ENCODE measurements at regions not wholly inside any gene's neighbourhood (a gene's known extent, or its start where the extent isn't known, plus 50 kb on each side); places are given as distances from the start of the nearest gene placed in this dataset.
"Not testable (repeated sequence)": the region's sequence is repeated elsewhere in the genome, so short reads cannot be mapped to it uniquely, and the experiment has no call there.

DNA sequence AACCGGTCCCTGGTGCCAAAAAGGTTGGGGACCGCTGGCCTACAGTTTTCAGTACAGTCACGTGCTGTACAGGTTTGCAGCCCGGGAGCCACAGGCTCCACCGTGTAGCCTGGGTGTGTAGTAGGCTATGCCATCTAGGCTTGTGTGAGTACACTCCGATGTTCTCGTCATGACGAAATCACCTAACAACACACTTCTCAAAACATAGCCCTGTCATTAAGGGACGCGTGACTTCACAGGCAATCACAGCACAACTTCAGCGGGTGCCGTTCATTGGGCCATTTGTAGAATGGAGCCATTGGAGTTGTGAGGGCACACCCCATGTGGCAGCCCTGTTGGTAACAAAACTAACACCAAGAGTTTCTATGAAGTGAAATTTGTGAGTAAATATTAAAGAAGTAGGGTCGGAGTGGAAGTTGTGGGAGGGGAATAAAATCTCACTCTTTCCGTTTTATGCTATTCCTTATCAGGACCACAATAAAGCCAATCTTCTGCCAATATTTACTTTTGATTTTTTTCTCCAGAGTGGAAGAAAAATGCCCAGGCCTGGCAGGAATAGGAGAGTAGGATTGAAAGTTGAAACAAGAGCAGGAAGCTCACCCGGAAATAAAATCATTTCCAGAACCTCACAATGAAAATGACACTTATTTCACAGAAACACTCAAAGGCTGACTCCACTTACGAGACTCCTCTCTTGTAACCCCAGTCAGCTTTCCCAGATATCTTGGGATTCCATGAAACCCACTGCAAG, 63.7 kb upstream of the PTPN1 start:
- H3K27ac ChIP-seq (ENCODE audit: low read length): no peak overlapping the region
- no peaks in the 10 kb centered on the region for H3K36me3 ChIP-seq (replicated peaks; ENCODE audit: insufficient read depth, low read length)
- no peaks in the 10 kb centered on the region for H3K9me3 ChIP-seq (replicated peaks; ENCODE audit: insufficient read depth, low read length)
- H3K27me3 ChIP-seq (replicated peaks; ENCODE audit: insufficient read depth, low read length): peaks cover 16% of the 10 kb centered on the region; the same call in 1 of the 2 replicates
- H3K4me2 ChIP-seq (ENCODE audit: low read depth, low read length): no peak overlapping the region
- H3K9me2 ChIP-seq (replicated peaks; ENCODE audit: insufficient read depth, low read length): no peaks in the 10 kb centered on the region
- DNase-seq: no peak
- TF ChIP-seq EZH2phosphoT487 (IDR thresholded peaks at IDR 0.05; ENCODE audit: low read length) (no peak), EZH2 (optimal IDR thresholded peaks at IDR 0.05; ENCODE audit: low read depth, low read length) (no peak)
- TF ChIP-seq, protein P1, sequence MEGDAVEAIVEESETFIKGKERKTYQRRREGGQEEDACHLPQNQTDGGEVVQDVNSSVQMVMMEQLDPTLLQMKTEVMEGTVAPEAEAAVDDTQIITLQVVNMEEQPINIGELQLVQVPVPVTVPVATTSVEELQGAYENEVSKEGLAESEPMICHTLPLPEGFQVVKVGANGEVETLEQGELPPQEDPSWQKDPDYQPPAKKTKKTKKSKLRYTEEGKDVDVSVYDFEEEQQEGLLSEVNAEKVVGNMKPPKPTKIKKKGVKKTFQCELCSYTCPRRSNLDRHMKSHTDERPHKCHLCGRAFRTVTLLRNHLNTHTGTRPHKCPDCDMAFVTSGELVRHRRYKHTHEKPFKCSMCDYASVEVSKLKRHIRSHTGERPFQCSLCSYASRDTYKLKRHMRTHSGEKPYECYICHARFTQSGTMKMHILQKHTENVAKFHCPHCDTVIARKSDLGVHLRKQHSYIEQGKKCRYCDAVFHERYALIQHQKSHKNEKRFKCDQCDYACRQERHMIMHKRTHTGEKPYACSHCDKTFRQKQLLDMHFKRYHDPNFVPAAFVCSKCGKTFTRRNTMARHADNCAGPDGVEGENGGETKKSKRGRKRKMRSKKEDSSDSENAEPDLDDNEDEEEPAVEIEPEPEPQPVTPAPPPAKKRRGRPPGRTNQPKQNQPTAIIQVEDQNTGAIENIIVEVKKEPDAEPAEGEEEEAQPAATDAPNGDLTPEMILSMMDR (IDR thresholded peaks at IDR 0.05; ENCODE audit: low read length): no peak
- no peak overlapping the region for H3K4me3 ChIP-seq (ENCODE audit: low read length)
- no peaks in the 10 kb centered on the region for H3F3A ChIP-seq (ENCODE audit: insufficient read depth, low read length)
- H2AFZ ChIP-seq (ENCODE audit: low read length): no peak overlapping the region
- no peaks in the 10 kb centered on the region for H3K79me2 ChIP-seq (ENCODE audit: low read length)
- no peak overlapping the region for H3K9ac ChIP-seq (ENCODE audit: low read length)
- peaks cover 17% of the 10 kb centered on the region for H3K4me1 ChIP-seq (ENCODE audit: low read length)
- H4K20me1 ChIP-seq (ENCODE audit: insufficient read depth, low read length): no peaks in the 10 kb centered on the region

DNA sequence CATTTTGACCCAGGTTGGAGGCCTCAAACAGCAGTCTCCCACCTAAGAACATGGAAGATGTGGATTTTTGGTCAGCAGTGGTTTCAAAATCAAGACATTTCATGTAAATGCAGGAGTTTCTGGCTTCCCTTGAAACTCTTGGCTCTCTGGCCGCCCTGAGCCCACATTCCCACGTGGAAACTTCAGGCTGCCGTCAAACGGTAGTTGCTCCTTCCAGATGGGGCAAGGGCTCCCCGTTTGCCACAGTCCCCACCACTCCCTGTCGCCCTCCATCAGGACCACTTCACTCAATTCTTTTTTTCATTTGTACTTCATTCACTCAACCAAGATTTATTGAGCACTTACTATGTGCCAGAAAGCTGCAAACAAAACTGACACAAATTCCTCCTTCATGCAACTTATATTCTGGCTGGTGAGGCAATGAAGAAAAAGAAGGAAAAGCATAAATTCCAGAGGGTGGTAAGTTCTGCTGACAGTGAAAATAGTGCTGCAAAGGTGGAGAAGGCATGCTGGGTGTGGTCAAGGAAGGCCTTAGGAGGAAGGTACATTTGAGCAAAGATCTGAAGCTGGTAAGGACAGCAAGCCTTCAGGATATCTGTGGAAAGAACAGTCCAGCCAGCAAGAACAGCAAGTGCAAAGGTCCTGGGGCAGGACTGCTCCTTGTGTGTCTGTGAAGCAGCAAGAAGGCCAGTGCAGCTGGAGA, 62.9 kb upstream of the PTPN1 start:
- no peak overlapping the region for H2AFZ ChIP-seq (ENCODE audit: low read length)
- peaks cover 18% of the 10 kb centered on the region; the same call in 1 of the 2 replicates for H3K27me3 ChIP-seq (replicated peaks; ENCODE audit: insufficient read depth, low read length)
- no peaks in the 10 kb centered on the region for H3K9me3 ChIP-seq (replicated peaks; ENCODE audit: insufficient read depth, low read length)
- DNase-seq: no peak
- H3K27ac ChIP-seq (ENCODE audit: low read length): no peak overlapping the region
- H4K20me1 ChIP-seq (ENCODE audit: insufficient read depth, low read length): no peaks in the 10 kb centered on the region
- H3K9me2 ChIP-seq (replicated peaks; ENCODE audit: insufficient read depth, low read length): no peaks in the 10 kb centered on the region
- no peaks in the 10 kb centered on the region for H3K36me3 ChIP-seq (replicated peaks; ENCODE audit: insufficient read depth, low read length)
- no peak overlapping the region for H3K9ac ChIP-seq (ENCODE audit: low read length)
- H3K79me2 ChIP-seq (ENCODE audit: low read length): no peaks in the 10 kb centered on the region
- no peak overlapping the region for H3K4me2 ChIP-seq (ENCODE audit: low read depth, low read length)
- H3K4me3 ChIP-seq (ENCODE audit: low read length): no peak overlapping the region
- no peaks in the 10 kb centered on the region for H3F3A ChIP-seq (ENCODE audit: insufficient read depth, low read length)
- peaks cover 17% of the 10 kb centered on the region for H3K4me1 ChIP-seq (ENCODE audit: low read length)
- TF ChIP-seq, protein P1 (IDR thresholded peaks at IDR 0.05; ENCODE audit: low read length): no peak
- no peak for TF ChIP-seq EZH2 (optimal IDR thresholded peaks at IDR 0.05; ENCODE audit: low read depth, low read length)
- TF ChIP-seq EZH2phosphoT487 (IDR thresholded peaks at IDR 0.05; ENCODE audit: low read length): no peak

DNA sequence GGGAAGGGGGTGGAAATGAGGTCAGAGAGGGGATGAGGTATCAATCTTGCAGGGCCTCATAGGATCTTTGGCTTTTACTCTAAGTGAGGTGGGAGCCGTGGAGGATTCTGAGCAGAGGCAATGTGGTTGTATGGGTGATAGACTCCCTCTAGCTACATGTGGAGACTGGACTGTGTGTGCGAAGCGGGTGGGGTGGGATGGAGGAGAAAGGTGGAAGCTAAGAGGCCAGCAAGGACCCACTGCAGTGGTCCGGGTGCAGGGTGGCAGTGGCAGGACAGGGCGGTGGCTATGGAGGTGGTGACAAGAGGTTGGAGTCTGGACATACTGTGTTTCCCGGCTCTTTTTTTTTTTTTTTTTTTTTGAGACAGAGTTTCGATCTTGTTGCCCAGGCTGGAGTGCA, 62.4 kb upstream of the PTPN1 start:
- Histone ChIP-seq H3K36me3 (replicated peaks; ENCODE audit: insufficient read depth, low read length) (no peaks in the 10 kb centered on the region), H3K9me3 (replicated peaks; ENCODE audit: insufficient read depth, low read length) (no peaks in the 10 kb centered on the region), H3K4me2 (ENCODE audit: low read depth, low read length) (no peak overlapping the region), H3K27ac (ENCODE audit: low read length) (no peak overlapping the region), H3K79me2 (ENCODE audit: low read length) (no peaks in the 10 kb centered on the region), H3F3A (ENCODE audit: insufficient read depth, low read length) (no peaks in the 10 kb centered on the region), H3K9me2 (replicated peaks; ENCODE audit: insufficient read depth, low read length) (no peaks in the 10 kb centered on the region), H3K4me3 (ENCODE audit: low read length) (no peak overlapping the region), H2AFZ (ENCODE audit: low read length) (no peak overlapping the region), H4K20me1 (ENCODE audit: insufficient read depth, low read length) (no peaks in the 10 kb centered on the region), H3K4me1 (ENCODE audit: low read length) (peaks cover 17% of the 10 kb centered on the region), H3K9ac (ENCODE audit: low read length) (no peak overlapping the region), H3K27me3 (replicated peaks; ENCODE audit: insufficient read depth, low read length) (peaks cover 23% of the 10 kb centered on the region)
- no peak for DNase-seq
- TF ChIP-seq, protein P1 (IDR thresholded peaks at IDR 0.05; ENCODE audit: low read length): no peak
- TF ChIP-seq EZH2 (optimal IDR thresholded peaks at IDR 0.05; ENCODE audit: low read depth, low read length): no peak
- TF ChIP-seq EZH2phosphoT487 (IDR thresholded peaks at IDR 0.05; ENCODE audit: low read length): no peak

DNA sequence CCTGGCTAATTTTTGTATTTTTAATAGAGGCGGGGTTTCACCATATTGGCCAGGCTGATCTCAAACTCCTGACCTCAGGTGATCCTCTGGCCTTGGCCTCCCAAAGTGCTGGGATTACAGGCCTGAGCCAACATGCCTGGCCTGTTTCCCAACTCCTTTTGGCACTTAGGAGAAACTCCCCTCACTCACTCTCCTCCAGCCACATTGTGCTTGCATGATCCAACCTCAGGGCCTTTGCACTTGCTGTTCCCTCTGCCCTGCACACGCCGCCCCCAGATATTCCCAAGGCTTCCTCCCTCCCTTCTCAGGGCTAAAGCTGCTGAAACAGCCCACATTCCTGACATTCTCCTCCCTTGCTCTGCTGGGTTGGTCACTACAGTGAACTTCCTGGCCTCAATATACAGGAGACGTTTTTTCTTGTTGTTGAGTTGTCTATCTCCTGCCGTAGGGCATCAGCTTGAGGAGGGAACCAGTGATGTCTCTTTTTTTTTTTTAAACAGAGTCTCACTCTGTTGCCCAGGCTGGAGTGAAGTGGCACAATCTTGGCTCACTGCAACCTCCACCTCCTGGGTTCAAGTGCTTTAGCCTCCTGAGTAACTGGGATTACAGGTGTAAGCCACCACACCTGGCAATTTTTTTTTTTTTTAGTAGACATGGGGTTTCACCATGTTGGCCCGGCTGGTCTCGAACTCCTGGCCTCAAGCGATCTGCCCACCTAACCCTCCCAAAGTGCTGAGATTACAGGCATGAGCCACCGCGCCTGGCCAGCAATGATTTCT, 61.4 kb upstream of the PTPN1 start:
- H3K9ac ChIP-seq (ENCODE audit: low read length); H3K36me3 ChIP-seq (replicated peaks; ENCODE audit: insufficient read depth, low read length); H3K27ac ChIP-seq (ENCODE audit: low read length); H3F3A ChIP-seq (ENCODE audit: insufficient read depth, low read length); DNase-seq; H3K79me2 ChIP-seq (ENCODE audit: low read length); H3K9me2 ChIP-seq (replicated peaks; ENCODE audit: insufficient read depth, low read length); H3K9me3 ChIP-seq (replicated peaks; ENCODE audit: insufficient read depth, low read length); H4K20me1 ChIP-seq (ENCODE audit: insufficient read depth, low read length); H3K4me3 ChIP-seq (ENCODE audit: low read length); H3K4me2 ChIP-seq (ENCODE audit: low read depth, low read length); H2AFZ ChIP-seq (ENCODE audit: low read length): not testable (repeated sequence)
- Histone ChIP-seq H3K4me1 (ENCODE audit: low read length) (peaks cover 17% of the 10 kb centered on the region), H3K27me3 (replicated peaks; ENCODE audit: insufficient read depth, low read length) (peaks cover 28% of the 10 kb centered on the region)
